NOMO-1 (cell line): ENCODE measurements at regions not wholly inside any gene's neighbourhood (a gene's known extent, or its start where the extent isn't known, plus 50 kb on each side); places are given as distances from the start of the nearest gene placed in this dataset.

ENCODE experiments used
- DNase-seq, 2 experiments: peaks; one replicate each; lab custom pipeline; 2025; ENCODE audit not compliant: unreplicated experiment in 2 of 2; lab: John Stamatoyannopoulos, UW

DNA sequence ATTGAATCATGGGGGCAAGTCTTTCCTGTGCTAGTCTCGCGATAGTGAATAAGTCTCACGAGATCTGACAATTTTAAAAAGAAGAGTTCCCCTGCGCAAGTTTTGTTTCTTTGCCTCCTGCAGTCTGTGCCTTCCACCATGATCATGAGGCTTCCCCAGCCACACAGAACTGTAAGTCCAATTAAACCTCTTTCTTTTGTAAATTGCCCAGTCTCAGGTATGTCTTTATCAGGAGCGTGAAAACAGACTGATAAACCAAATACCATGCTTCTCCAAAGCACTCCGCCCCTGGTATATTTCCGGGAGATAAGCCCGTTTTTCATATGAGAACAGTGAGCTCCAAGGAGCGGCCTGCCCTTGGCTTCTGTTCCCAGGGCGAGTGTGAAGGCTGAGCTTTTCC lies 118.9 kb downstream of the EVX1 start:
- DNase-seq, result no peak

DNA sequence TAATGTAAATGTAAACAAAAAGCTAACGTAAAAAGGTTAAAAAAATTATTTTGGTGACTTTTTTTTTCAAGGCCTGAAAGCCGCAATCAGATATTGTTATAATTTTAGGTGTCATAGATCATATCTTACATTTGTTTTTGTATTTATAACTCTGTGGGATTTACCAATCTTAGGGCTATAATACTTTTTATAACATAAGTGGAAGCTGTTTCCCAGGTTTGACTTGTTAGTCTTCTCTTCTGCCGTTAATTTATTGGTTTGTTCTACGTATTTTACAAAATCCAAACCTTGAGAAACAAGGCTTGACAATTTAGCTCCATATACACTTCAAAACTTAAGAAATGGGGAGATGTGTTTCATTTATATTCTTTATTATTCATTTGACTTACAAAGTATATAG lies 119.4 kb downstream of the EVX1 start:
- DNase-seq, result no peak

DNA sequence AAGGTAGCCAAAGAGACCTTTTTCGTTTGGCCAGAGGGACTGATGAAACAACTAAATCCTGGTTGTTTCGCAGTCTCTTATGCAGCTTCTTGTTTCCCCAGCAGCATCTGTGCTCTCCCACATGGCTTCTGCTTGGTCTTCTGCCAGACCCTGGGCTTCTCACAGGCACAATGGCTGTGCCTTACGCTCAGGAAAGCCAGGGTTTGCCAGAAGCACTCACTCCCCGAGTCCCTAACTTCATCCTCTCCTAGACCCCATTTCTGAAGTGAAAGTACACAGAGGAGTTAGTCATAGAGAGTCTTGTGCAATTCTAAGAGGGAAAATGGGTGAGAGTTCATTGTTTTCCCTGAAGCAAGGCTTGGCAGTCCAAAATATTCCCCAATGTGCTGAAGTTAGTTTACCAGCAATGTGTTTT lies 121.7 kb downstream of the EVX1 start:
- DNase-seq, result no peak

DNA sequence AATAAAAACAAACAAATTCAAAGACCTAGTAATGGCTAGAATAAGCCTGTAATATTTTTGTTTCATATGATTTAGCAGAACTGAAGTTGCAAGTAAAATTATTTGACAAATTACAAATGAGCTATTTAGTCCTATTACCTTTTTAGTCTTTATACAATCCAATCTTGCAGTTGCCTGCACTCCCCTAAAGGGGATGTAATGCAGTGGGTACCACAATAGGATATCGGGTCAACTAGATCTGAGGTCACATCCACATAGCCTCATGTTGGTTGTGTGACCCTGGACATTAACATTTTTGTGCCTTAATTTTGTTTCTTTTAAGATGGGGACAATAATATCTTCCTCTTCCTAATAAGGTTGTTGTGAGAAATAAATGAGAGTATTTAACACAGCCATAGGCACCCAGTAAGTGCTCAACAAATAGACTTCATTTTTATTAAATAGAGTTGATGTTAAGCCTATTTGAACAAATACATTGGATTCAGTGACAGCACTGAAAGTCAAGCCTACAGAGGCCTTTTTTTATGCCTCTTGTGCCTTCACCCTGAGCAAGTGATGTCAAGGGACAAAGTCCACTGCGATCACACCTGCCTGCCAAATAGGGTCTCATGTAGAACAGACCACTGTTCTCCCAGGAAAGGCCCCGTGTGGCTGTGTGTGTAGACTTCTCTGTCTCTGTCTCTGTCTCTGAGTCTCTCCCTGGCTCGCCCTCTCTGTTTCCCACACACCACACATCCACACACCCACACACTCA lies 124.8 kb downstream of the EVX1 start:
- no peak for DNase-seq

DNA sequence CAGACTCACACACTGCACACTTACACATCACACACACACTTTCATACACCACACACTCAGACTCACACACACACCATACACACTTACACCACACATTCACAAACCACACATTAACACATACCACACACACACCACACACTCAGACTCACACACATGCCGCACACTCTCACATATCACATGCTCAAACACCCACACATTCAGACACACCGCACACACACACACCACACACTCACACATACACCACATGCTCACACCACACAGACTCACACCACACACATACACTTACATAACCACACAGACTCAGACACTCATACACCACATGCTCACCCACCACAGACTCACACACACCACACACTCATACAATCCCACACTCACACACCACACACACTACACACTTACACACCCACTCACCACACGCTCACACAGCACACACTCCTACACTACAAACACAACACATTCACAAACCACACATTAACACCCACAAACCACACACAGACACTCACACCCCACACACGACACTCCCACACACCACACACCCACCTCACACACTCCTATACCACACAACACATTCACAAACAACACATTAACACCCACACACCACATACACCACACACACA lies 125.4 kb downstream of the EVX1 start:
- no peak for DNase-seq

DNA sequence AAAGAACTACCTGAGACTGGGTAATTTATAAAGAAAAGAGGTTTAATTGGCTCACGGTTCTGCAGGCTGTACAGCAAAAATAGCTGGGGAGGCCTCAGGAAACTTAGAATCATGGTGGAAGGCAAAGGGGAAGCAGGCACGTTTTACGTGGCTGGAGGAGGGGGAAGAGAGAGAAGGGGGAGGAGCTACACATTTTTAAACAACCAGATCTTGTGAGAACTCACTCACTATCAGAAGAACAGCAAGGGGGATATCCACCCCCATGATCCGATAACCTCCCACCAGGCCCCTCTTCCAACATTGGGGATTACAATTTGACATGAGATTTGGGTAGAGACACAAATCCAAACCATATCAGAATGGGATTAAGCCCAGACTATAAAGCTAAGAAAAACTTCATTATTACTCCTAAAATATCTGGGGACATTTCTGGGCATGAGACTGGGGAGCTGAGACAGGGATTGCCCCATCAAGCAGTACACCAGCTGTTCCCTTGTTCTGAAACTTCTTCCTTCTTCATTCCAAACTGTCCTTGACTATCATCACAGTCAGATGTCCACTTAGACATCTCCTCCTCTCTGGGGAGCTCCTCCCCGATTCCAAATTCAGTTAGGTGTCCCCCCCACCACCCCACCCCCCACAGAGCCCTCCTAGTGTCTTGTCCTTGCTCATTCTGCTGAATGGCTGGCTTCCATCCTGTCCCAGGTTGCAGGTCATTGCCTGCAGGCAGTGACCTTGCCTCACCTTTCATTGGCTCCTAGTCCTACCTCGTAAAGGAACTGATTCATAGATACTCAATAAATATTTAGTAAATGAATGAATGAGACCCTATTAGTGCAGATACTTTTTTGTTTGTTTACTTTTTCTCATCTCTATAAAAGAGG lies 132.6 kb downstream of the EVX1 start:
- no peak for DNase-seq

DNA sequence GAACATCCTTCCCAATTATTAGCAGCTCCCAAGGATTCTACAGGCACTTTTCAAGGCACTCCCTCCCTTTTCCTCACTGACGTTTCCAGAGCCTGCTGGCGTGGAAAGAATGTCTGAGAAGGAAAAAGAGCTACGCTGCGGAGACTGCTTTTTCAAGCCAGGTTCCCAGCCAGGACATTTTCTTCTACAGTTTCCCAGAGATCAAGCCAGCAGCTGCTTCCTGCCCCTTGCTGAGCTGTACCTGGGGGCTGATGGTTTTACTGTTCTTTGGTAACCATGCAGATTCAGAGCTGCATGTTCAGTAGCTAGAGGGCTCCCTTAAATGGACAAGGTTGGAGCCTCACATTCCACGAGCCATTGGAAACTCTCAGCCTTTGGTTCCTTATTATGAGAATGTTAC lies 133.4 kb downstream of the EVX1 start:
- no peak for DNase-seq

DNA sequence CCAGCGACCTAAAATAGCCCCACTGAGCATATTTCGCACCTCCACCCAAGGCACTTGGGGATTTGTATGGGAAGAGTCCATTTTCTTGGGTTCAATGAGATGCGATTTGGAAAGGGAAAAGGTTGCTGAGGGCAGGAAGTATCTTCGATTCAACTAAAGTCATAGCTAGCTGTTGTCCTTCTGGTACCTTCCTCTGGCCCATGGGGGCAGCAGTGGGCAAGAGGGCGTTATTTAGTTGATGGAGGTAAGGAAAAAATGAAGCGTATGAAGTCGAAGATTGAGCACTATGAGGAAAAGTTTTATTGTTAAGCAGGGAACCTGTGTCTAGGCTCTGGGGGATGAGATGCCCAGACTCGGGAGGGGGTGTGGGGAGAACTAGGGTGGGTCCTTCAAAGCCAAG lies 135.4 kb downstream of the EVX1 start:
- no peak for DNase-seq

DNA sequence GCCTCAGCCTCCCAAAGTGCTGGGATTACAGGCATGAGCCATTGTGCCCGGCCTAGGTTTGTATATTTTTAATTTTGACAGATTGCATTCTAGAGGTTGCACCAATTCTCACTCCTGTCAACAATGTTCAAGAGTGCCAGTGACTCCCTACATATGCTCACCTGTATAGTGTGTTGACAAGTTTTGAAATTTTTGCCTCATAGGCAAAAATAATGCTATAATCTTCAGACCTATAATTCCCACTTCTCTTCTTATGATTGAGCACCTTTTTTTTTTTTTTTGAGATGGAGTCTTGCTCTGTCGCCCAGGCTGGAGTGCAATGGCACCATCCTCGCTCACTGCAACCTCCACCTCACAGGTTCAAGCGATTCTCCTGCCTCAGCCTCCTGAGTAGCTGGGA lies 139.7 kb downstream of the EVX1 start:
- DNase-seq, result no peak

DNA sequence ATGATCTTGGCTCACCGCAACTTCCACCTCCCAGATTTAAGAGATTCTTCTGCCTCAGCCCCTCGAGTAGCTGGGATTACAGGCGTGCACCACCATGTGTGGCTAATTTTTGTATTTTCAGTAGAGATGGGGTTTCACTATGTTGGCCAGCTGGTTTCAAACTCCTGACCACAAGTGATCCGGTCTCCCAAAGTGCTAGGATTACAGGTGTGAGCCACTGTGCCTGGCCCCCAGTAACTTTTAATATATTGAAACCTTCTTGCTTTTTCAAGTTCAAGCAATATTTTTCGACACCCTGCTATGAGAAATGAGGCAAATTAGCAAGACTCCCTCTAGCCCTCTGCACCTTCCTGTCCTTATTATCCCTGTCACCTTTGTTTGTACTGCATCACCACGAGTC lies 144.0 kb downstream of the EVX1 start:
- DNase-seq, result no peak

DNA sequence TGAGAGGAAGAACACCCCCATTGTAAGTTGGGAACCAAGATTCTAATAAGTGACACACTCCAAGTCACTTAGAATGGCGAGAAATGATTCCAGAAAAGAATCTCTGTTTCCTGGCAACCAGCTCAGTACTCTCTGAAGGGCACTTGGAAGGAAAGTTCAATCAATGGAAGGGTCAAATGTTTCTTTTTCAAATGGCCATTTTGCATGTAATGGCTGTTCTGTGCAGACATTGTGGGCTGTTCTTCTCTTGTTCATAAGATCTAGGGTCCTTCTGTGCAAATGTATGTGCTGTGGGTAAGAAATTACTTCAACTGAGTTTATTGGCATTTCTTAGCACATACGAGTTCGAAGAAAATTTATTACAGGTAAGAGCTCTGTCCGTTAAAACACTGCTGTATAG lies 145.3 kb downstream of the EVX1 start:
- no peak for DNase-seq

DNA sequence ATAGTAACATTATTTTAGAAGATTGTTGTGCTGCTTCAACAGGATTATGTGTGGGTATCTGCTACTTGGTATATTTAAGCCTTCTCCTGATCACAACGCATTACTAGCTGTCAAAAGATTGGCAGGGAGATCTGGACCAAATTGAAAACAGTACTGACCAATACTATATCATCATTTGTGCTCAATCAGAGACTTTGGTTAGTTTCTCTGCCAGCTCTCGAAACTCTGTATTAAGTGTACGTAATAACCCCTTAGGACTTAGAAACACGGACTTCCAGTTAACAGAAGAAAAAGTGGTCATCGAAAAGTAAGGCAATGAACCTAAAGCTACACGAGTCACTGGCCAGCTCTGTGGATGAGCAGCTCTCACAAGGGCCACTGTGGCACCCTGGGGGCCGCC lies 146.0 kb downstream of the EVX1 start:
- no peak for DNase-seq

DNA sequence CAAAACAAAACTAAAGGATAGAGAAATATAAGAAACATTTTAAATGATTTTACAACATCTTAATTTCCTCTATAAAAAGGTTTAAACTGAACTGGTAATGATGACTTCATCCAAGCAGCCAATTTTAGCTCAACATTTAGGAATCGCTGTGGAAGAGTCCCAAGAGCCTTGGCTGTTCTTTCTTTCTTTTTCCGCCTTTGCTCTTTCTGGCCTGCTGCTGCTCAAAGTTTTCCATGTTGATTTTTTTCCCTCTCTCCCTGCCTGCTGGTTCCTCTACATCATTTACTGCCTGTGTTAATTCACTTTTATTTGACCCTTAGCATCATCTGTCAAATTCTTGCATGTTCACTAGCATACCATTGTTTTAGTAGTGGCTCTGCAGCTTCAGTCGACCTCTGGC lies 146.9 kb downstream of the EVX1 start:
- no peak for DNase-seq

DNA sequence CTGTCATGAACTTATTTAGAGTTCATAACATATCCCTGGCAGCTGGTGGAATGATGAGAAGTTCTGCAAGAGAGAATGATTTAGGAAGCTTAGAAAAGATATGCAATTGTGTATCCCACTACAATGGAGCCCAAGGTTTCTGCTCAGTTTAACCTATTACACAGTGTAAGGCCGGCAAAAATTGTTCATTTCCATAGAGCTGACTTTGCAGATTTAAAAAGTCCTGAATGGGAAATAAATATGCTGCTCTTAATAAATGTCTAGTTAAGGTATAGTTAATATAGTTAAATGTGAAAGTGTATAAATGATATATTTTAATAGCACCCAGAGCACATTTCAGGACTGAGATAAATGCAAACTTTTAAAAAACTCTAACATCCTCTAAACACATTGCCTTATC lies 149.9 kb downstream of the EVX1 start:
- DNase-seq, result no peak

DNA sequence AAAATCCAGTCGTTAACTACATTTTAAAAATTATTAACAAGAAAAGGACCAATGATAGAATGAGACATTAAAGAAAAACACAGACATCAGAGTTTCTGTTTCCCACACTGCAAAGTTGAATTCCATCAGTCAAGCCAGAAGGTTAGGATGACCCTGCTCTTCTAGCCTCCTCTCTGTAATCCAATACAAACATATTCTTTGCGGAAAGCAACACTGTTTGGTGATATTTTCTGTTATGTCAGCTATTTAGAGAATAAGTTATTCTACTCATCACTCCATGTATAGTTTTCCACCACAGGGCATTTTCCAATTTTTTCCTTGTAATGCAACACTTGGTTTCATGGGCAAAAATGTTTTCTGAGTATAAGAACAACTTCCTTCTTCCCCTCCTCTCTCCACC lies 152.3 kb downstream of the EVX1 start:
- DNase-seq, result no peak

DNA sequence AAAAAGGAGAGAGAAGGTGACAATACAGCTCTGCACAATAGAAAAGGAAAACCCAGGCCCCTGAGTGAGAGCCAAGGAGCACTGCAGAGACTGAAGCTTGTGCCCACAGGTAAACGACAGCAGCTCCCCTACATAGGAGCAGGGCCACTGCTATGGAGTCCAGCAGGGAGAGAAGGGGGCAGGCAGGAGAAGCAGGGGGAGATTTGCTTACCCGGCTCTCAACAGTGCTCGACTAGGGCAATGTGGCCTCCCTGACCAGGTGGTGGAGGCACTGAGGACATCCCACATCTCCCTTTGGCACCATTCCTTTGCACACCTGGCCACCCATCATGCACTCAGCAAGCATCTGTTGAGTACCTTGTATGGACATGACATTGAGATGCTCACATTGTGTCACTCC lies 153.0 kb downstream of the EVX1 start:
- no peak for DNase-seq

DNA sequence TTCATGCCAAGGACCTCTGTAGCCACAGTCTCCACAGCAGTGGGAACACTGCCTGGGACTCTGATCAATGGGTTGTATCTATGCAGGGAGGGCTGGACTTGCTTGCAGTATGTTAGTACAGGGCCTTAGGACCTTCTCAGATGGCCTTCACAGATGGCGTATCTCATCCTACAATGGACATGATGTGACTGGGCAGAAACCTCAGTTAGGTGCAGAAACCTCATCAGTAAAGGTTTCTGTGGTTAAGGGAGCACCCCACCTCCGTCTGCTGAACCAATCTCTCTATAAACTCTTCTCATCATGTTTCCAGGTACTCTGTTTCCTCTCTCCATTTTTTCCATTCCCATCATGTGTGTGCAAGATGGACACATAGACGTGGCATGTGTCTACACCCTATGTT lies 154.9 kb downstream of the EVX1 start:
- DNase-seq, result no peak

DNA sequence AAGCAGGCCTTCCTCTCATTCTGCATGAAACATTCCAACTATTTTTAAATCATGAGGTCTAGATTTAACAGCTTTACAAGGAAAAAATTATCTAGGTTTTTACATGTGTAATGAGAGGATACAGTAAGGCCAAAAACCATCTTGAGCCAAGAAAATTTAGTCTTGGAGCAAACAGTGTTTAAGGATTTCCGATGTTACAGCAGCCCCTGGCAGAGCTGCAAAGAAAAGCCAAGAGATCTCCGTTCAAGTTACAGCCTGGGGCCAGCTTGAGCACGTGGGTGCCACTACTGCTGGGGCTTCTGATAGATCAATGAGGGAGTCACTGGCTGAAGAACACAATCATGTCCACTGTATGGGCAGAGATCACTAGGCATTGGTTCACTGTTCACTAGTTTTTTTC lies 156.2 kb downstream of the EVX1 start:
- no peak for DNase-seq

DNA sequence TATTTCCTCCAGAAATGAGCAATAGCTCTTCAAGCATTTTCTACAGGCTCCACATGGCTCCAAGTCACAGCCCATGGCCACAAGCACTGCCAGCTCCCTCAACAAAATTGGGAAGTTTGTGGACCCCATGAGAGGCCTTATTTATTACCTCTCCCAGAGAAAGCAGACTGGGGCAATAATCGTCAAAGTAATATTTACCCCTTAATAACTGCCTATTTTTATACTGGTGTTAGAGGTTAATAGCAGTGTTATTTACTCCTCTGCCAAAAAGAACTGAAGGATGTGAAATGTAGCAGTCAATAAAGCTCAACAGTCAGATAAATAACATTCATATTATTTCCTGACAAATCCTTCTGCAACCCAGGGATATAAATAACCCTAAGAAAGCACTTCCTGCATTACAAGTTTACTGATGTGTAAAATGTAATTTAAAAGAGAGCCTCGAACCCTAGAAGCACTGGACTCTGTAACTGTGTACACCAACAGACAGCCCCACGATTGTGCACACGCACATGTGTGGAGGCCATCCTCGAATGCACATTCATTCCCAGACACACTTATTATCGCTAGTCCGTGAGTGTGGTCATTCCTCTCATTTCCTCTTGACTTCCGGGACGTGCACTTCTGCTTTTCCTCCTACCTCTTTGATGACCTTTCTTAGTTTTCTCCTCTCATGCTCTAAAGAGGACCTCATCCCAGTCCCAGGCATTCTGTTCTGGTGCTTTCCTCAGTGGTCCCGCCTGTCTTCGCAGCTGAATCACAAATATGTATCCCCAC lies 157.4 kb downstream of the EVX1 start:
- peak; percentile 4 to 39 for DNase-seq

DNA sequence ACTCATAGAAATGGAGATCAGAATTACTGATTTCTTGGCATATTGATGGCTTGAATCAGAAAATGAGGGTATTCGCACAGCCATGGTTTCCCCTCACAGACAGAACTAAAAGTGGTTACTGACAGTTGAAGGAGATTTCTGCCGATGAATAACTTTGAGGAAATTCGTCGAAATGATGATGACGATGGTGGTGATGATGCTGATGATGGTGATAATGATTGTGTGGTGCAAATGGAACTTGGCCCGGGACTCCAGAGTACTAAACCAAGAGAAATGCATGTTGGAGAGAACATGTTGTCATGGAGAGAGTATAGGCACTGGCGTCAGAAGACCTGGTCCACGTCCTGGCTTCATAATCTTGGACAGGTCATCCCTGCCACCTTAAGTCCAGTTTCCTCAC lies 163.2 kb downstream of the EVX1 start:
- DNase-seq, result no peak

DNA sequence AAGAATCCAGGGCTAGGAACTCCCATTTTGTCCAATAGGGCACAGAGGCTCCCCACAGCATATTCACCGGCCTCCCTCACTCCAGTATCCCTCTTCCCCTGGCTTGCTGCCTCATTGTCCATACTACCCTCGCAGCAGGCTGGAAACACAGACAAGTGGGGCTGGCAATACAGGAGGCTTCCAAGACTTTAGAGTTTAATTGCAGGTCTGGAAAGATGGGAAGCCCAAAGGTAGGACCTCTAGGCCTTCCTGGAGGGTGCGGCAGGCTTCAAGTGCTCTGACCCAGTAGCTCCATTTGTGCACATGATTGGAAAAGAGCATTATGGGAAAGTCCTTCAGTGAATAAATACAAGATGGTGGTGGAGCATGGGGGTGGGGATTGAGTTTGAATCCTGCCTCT lies 166.7 kb downstream of the EVX1 start:
- DNase-seq, result no peak
